ENCODE measurements at regions not wholly inside any gene's neighbourhood (a gene's known extent, or its start where the extent isn't known, plus 50 kb on each side); places are given as distances from the start of the nearest gene placed in this dataset.

DNA sequence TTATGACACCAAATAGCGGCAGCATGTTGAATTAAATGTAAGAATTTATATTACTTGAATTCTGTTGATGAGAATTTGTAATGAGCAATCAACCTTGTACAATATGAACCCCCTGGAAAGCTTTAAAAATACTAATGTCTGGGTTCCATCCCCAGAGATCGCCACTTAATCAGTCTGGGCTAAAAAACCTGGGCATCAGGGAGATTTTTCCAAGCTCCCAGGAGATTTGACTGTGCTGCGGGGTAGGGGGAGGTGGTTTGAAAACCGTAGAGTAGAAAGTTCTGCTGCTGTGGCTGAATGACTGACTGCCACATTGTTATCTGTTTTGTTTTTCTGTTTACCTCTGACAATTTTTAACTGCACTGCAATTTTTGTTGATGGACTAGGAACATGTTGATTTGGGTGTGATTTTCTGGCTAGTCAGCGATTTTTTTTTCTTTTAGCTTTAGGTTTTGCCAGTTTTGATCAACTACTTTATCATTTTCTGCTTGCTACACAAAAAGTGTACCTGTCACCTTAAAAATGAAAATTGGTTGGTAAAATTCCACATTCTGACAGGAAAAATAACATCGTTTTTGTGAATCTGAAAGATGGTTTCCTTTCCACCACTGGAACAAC lies 79.3 kb downstream of the PCTP start:
- no peak for DNase-seq

DNA sequence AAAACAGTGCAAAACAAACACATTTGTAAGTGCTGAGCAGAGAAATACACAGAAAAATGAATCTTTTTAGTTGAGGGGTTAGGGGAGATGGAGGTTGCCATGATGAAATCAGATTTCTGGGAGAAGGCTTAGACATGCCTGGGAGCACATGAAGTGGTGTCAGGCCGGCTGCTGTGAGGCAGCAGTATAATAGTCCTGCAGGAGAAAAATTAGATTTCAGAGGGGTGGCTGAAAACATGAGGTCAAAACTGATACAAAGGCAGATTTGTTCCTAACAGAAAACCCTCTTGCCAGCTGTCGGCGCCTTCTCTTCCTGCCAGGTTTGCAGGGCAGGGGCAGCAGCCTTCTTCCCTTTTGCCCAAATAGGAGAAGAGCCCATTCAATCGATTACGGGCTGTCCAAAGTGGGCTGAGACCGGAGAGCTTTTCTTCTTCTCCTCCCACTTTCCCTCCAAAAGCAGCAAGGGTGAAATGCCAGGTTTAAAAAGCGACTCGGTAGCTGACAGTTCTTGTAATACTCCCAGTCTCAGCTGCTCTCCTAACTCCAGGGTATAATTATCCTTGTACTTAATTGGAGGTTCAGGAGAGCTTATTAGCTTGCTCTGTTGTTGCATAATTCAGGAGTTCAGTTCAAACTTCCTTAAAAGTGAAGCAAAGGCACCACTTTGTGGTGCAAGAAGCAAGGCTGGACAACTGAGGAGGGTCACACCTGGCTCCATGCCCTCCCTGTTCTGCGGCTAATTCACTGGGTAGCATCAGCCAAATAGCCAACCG lies 80.0 kb downstream of the PCTP start:
- DNase-seq, result no peak

DNA sequence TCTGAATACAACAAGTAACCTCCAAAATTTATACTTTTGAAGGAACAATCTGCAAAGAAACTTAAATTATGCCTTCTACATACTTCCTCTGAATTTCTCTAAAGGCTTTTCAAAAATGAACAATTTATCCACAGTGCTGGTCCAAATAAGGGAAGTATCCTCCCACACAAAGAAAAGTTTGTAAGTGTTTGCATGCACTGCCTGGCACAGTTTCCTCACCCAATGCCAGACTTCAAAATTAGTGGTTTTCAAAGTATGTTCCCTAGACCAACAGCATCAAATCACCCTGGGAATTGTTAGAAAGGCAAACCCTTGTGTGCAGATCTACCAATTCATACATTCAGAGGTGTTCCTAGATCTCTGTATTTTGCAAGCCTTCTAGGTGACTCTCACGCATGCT lies 82.5 kb downstream of the PCTP start:
- DNase-seq, result no peak

DNA sequence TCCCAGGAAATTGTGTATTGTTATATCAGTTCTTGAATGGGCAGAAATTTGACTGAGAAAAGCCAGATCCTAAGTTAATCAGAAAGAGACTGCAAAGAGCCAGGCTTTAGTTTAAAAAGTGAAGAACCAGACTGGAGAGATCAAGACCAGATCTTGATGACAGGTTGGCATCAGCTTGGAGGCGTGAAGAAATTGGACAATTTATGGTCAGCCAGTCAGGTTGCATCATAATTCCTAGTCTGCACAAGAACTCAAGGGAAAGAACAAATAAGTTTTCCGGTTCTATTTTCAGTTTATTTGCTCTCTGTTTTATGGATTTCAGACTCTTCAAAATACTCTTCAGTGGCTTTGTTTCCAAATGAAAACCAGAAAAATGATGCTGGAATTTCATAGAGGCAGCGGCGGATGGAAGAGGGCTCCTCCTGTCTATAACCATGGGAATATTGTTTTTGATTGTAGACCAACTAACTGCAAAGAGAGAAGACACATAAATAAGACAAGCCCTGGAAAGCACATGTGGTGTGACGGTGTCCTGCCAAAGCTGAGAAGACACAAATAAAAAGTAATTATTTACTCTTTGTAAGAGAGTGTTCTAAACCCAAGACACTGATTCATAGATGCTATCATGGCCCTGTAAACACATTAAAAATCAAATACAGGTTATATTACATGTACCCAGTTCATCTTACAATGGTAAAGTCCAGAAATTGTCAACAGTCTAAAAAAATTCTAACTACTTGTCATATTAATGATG lies 91.7 kb downstream of the PCTP start:
- DNase-seq, result no peak

DNA sequence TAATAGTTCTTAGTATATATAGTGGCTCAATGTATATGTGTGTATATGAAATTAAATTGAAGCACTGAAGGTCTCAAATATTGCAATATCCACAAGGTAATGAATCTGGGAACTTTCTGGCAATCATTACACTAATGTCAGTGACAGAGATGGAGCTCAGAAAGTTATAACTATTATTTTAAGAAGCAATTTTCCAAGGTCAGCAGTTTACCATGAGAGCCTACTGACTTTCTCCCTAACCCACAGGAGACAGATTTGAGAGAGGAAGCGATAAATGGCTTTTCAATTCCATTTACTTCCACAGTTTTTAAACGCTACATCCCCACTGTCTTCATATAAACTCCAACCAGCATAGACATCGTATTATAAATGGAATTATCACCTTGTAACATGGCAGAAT lies 92.9 kb downstream of the PCTP start:
- no peak for DNase-seq

DNA sequence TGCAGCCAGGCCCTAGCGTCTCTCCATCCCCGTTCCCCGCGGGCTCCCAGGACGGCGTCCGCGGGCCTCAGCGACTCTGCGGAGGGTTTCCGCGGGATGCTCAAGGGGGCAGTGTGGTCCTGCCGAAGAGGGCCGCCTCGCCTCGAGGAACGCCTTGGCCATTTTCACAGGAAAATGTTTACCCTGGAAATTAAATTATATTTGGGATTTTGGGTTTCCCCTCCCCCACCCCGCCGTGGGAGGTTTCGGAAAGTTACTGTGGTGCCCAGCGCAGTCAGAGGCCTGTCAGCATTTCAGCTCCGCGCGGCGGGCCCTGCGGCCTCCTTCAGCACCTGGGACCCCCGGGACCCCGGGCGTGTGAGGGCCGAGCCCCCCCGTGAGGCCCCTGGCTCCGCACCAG lies 94.5 kb downstream of the PCTP start:
- DNase-seq, result peak; percentile 63

DNA sequence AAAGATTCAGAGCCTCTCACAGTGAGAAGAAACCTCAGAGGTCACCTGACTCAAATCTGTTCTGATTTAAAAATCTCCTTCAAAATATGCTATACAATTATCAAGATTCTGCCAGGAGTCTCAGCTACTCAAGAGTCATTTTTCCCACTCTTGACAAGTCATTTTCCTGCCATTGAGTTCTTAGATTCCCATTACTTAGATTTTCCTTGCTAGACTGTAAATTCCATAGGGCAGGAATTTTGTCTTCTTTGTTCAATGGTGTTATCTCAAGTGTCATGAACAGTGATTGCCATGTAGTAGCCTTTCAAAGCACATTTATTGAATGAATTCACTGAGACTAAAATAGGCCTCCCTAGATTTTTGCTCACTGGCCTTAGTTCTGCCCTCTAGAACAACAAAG lies 95.9 kb downstream of the PCTP start:
- no peak for DNase-seq

DNA sequence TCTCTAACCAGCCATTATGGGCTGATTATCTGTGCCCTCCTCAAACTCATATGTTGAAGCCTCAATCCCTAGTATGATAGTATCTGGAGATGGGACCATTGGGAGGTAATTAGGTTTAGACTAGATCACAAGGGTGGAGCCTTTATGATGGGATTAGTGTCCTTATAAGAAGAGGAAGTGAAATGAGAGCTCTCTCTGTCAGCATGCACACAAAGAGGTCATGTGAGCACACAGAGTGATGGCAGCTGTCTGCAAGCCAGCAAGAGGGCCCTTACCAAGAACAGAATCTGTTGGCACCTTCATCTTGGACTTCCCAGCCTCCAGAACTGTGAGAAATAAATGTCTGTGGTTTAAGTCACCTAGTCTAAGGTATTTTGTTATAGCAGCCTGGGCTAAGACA lies 101.9 kb downstream of the PCTP start:
- DNase-seq, result no peak

DNA sequence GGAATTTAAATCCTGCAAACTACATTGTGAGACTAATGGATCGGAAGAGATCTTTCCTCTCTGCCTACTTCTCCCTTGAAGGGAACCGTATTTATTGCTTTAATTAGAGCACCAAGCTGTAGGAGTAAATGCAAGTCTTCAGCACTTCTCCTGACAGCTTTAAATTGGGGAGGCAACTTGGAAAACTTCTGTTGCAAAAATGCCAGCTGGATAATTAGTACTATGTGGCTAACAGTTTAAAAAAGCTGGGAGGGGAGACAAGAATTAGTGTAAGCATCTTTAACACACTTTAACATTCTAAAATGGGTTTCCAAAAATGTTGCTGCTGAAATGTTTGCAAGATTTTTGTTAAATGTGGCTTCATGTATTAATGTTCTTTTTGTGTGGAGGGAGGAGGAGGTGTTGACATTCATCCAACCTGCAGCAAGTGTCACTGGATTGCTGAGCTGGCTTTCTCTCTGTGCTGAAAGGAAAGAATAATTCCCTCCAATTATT lies 108.5 kb downstream of the PCTP start:
- DNase-seq, result no peak

DNA sequence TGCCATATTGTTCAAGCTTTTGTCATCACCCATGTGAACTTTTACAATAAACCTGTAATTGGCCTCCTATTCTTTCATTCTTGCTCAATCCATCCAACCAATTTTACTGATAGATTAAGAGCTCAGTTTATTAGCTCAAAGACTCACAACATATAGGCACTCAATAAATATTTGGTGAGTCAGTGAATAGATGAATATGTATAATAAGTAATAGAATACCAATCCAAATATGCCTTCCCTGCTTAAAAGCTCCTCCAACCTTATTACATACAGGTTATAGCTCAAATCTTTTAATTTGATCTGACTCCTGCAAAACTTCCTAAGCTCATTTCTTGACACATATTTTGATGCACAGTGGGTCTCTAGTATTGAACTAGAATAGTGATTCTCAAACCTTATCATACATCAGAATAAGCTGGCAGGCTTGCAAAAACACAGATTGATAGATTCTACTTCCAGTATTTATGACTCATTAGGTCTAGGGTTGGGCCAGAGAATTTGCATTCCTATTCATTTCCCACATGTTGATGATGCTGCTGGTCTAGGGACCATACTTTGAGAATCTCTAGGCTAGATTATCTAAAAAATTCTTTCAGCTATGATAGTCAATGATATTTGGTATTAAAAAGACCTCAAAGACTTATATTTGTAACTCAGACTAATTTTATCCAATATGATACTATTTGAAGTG lies 114.4 kb downstream of the PCTP start:
- no peak for DNase-seq

DNA sequence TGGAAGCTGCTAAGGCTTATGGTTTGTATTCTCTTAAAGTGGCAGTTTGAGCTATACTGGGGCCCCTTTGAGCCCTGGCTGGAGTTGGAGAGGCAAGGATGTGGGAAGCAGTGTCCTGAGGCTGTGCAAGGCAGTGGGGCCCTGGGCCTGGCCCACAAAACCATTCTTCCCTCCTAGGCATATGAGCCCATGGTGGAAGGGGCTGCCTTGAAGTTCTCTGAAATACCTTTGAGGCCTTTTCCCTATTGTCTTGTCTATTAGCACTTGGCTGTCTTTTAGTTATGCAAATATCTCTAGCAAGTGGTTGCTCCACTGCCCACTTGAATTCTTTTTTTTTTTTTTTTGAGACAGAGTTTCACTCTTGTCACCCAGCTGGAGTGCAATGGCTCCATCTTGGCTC lies 119.2 kb downstream of the PCTP start:
- no peak for DNase-seq

DNA sequence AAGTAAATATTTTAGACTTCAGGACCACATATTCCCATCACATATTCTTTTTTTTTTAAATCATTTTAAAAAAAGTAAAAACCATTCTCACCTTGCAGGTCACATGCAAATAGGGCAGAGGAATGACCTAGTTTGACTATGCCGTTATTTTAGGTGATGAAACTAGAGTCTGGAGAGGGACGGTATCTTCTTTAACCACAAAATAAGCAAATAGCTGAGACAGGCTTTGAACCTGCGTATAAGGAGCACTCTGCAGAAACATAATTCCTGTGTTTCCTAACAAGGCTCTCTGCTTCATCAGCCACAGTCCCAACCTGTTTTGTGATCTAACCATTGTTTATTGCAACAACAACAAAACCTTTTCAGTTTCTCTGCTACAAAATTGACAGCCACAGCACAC lies 121.5 kb downstream of the PCTP start:
- no peak for DNase-seq

DNA sequence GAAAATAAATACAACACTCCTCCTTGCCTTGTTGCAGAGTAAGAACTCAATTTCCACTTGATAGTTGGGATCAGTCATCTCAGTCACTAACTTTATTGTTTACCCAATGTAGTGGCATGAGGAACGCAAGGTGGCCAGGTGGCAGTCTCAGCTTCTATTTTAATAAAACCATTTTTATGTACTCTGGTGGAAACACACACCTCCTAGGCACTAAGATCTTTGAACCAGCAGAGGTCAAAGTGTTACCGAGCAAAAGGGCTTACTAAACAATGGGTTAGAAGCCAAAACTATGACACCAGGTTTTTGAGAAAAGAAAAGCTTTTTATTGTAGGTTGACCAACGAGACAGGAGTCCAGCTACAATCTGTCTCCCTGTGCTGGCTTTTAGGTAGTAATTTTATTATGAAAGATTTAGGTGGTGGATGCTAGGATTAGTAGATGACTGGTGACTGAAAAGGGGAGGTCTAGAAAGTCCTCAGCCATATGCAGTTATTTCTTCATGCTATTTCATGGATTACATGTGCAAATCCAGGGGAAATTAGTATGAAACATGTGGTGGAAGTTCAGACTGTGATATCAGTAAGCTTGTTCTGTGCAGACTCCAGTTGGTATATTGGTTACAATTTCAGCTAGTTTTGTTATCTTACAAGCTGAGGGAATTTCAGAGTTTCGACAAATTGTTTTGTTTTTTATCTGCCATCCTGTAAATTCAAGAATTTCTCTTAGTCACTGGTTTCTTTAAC lies 122.3 kb downstream of the PCTP start:
- no peak for DNase-seq

DNA sequence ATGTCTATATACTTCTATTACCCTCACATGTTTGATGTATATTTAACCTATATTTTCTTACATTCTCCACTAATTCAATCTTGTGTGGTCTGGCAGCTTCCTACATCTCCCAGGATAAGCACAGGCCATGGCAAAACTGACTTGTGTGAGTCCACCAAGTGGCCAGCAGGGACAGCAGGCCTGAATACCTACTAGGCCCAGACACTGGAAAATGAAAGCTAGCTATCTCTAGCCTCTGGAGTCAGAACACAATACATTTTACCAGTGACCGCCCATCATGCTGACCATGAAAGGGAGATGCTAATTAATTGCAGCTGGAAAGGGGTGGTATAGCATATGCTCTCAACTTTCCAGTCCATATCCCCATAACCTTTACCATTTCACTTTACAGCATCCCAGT lies 132.3 kb downstream of the PCTP start:
- DNase-seq, result no peak

DNA sequence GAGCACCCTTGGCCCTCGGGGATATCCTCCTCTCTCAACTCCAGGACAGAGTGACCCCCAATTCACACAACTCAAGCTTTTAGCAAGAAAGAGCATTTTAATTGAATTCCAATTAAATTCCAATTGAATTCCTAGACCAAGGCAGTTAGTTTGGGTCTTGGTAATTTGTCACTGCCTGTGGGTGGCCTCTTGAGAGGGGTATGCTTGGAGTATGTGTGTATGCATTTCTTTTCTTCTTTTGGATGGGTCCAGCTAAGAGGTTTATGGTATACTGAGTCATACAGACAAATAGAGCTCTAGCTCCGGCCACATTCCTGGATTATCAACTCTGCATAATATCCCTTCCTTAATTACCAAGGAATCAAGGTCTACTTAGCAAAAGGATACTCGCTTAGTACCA lies 136.7 kb downstream of the PCTP start:
- no peak for DNase-seq

DNA sequence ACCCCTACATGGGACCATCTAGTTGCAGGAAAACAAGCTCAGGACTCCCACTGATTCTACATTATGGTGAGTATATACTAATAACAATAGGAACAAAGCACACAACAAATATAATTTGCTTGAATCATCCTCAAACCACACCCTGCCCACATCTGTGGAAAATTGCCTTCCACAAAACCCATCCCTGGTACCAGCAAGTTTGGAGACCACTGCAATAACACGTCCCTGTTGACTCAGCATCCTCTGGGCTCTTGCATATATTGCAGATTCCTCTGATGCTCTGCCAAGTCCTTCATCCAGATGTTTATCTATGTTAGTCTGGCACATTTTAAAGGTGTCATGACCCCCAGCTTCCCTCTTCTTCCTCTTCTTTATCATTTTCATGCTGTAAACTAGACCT lies 138.4 kb downstream of the PCTP start:
- no peak for DNase-seq

DNA sequence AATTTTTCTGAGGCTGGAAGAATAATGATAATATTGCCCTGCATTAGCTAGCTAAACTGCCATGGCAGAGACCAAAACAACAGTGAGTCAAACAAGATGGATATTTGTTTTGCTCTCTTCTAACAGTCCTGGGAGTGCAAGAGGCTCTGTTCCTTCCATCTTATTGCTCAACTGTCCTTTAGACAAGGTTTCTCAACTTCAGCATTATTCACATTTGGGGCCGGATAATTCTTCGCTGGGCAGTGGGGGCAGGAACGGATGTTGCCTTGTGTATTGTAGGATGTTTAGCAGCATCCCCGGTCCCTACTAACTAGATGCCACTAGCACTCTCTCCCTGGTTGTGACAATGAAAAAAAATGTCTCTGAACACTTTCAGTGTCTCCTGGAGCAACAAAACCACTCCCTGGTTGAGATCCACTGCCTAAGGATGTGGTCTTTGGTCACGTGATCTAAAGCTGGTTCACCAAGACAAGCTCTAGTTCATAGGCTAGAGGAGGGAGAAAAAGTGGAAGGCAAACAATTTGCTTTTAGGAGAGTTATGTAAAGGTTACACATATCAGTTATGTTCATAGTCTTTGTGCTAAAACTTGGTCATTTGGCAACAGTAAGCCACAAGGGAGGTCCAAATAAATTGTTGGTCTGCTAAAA lies 144.4 kb downstream of the PCTP start:
- no peak for DNase-seq

DNA sequence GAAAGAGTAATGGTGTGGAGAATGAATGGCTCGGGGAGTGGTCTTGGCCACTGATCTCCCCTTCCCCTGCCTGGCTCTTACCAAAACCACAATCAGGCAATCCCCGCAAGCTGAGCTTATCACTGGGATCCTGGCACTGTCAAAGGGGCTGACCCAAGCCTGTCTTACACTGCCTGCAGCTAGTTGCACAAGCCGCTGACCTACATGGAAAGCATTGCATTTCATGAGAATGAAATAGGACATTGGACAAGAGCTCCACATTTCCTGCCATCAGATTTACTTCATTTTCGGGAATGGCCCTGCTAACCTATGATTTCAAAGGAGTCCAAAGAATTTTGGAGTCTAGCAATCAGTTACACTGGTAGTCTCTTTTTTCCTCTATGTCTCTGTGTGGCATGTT lies 146.4 kb downstream of the PCTP start:
- no peak for DNase-seq

DNA sequence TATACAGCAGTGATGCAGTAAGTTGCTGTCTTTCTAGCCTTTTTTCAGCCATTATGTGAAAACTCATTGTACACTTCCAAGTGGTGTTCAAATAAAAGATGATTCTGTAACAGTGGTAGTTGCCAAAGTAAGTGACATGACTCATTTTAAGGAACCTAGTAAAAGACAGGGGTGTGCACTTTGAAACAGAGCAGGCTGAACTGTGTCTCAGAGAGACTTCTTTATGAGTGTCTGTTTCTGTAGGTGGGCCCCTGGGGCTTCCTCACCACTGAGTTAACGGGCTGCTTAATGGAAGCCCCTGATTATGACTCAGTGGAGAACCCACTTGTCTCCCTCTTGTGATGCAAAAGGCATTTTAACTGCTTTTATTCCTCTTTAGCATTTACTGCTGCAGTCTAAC lies 147.3 kb downstream of the PCTP start:
- no peak for DNase-seq

DNA sequence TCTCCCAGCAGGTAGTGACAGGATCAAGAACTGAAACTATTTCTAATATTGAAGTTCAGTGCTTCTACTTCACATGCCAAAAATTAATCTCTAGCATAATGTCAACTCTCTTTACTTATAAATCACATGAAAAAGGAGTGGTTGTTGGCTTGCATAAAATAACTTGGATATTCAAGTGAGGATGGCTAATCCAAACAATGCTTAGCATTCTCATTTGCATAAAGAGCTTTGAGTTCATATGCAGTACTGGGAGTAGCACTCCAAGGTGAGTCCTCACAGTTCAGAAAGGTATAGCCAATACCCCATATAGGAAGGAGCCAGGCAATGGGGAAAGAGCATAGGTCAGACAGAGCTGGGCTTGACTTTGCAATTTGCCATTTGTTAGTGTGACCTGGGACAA lies 149.3 kb downstream of the PCTP start:
- no peak for DNase-seq

DNA sequence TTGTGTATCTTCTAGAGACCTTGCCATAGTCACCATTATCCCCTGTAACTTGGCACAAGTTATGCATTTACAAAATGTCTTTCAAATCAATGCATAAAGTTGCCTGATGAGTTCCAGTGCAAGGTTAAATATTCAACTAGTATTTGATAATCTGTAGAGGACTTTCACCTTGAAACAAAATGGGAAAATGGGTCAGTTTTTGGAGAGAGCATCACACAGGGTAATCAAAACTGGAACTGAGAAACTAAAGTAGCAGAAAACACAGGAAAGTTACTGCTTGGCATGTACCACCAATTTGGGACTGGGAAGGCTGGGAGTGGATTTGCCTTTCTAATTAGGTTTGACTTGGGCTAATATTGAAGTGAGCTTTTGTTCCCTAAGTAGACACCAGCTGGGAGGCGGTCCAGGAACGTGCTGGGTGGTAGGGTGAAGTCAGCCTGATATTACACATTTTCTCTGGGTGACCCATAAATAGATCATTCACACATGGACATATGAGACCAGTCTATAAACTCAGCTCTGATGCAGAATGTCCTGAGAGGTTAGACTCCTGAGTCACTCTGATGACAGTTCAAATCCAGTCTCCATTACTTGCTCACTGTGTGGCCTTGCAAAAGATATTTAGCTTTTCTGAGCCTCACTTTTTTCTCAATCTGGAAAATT lies 152.3 kb downstream of the PCTP start:
- DNase-seq, result no peak

DNA sequence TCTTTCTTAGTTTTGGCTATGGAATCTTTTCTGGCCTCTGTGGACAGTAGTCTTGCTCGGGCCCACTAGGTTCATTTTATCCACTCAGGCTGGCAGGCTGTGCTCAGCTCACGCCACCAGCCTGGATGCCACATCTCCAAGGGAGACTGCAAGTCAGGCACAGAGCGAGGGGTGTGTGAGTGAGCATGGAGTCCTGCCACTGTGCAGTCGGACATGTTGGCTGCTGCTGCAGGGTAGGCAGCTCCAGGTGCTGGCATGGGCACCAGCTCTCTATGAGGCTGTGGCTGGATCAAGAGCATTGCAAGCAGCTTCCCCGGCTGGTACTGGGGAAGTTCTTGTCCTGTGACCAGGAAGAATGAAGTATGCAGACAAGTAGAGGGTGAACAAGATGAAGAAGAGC lies 158.9 kb downstream of the PCTP start:
- no peak for DNase-seq

All from activated CD8-positive, alpha-beta memory T cell treated with anti-CD3 and anti-CD28 coated beads for 24 hours (primary cell).